ENCODE measurements at regions not wholly inside any gene's neighbourhood (a gene's known extent, or its start where the extent isn't known, plus 50 kb on each side); places are given as distances from the start of the nearest gene placed in this dataset.

GRCh38 chr2:166632616-166633015 lies 138.6 kb upstream of the SCN7A start:
- no peak for TF ChIP-seq POLR2AphosphoS5 (IDR thresholded peaks at IDR 0.05; ENCODE audit: low read depth, low read length)
- no peak for TF ChIP-seq POLR2A (IDR thresholded peaks at IDR 0.05; ENCODE audit: borderline replicate concordance, extremely low read depth, insufficient read depth, insufficient read length)
- TF ChIP-seq EGR1 (IDR thresholded peaks at IDR 0.05; ENCODE audit: low read depth), result no peak
- TF ChIP-seq JUND (IDR thresholded peaks at IDR 0.05), result no peak
- no peak for TF ChIP-seq CTCF (IDR thresholded peaks at IDR 0.05 in 2 of 3, conservative IDR thresholded peaks at IDR 0.05 in 1 of 3; ENCODE audit: borderline replicate concordance in 1 of 3, insufficient read depth in 1 of 3, low read depth in 2 of 3, low read length in 2 of 3)
